GM18517 (cell line): ENCODE measurements at regions not wholly inside any gene's neighbourhood (a gene's known extent, or its start where the extent isn't known, plus 50 kb on each side); places are given as distances from the start of the nearest gene placed in this dataset.
A peak's percentile ranks its signal among the peaks of the same experiment; 100 is the strongest.

ENCODE experiments used
- ATAC-seq: cut with Tn5 transposase; IDR thresholded peaks from one replicate; pipeline ENCODE4 v1.9.1; 2021; ENCODE audit warnings: mild to moderate bottlenecking, moderate library complexity; ENCODE audit not compliant: unreplicated experiment

DNA sequence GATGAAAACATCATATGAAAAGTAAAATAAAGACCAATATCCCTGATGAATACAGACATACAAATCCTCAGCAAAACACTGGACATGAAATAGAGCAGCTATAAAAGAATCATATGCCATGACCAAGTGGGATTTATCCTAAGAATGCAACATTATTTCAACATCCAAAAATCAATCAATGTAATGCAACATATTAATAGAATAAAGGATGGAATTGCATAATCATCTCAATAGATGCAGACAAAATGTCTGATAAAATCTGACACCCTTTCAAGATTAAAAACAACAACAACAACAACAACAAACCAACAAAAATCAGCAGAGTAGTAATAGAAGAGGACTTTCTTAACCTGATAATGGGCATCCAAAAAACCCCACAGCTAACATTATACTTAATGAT is 63.8 kb upstream of the IL1R1 start:
- no peak for ATAC-seq

- peak; percentile 54 for ATAC-seq
Observed at GRCh38 chr2:102080451-102081242, 61.9 kb upstream of the IL1R1 start.

DNA sequence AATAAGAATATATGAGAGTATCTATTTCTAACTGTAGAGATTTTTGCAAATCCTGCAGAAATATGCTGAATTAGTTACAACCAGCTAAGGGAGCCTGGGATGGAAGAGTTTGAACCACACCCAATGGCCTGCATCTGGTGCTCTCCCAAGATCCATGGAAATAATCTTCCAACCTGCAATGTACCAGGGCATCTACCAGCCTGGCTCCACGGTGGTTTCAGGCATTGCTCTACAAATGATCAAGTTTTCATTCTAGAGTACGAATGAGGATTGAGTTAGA is 61.4 kb upstream of the IL1R1 start:
- ATAC-seq: no peak

GRCh38 chr2:102081606-102082005 is 60.9 kb upstream of the IL1R1 start:
- ATAC-seq: no peak

DNA sequence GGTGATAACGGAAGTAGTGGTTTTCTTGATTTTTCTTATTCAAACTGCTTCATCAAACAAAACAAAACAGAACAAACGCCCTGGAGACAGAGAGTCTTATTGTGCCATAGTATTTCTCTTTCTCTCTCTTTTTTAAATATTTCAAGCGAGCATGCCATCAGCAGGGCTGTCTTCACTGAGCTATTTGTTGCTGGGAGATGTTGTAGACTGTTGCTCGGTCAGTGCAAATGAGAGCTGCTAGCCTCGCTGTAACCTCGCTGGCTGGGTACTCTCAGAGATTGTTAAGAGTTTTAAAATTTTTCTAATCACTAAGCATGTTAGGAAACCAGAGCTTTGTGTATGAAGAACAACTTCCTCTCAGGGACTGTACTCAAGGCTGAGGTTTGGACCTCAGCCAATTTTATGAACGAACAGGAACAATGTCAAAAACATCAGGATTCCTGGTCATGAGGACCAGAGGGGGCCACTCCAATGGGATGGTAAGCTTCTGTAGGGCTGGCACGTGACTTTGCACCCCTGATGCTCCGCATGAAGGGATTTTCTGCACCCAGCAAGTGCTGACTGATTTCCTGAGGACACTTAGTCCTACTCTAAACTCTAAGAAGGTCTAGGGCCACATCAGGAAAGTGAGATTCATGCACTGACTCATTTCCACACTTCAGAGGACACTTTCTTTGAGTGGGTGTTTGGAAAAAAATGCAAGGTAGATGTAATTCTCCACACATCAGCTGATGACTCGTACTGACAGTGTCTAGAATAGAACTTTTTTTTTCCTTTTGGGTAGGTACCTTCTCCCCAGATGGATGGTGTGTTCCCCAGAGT is 59.8 kb upstream of the IL1R1 start:
- peak; percentile 83 for ATAC-seq

GRCh38 chr2:102083393-102083703 is 59.2 kb upstream of the IL1R1 start:
- ATAC-seq: no peak

DNA sequence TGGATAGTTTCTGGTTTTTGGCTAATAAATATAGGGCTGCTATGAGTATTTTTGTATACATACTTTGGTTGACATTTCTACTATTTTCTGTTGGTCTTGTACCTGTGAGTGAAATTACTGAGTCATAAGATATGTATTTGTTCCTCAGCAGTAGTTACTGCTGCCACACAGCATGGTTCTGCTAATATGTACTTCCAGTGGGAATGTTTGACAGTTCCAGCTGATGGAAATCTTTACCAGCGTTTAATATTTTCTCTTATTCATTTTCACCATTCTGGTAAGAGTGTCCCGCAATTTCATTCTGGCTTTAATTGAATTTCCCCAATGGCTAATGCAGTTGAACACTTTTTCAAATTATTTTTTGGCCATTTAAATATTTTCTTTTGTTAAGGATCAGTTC is 57.9 kb upstream of the IL1R1 start:
- no peak for ATAC-seq

DNA sequence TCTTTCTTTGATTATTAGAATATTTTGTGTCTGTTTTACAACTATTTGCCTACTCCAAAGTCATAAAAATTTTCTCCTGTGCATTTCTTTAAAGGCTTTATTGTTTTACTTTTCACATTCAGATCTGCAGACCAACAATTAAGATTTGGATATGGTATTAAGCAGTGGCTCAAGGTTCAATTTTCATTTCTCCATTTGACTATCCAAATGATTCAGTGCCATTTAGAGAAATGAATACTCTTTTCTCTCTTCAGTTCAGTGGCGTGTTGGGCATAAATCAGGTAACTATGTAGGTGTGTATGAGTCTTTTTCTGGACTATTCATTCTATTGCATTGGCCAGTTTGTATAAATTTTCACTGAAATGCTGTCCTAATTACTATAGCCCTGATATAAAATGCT is 57.3 kb upstream of the IL1R1 start:
- no peak for ATAC-seq

- ATAC-seq: no peak
Observed at GRCh38 chr2:102086150-102086872, 56.2 kb upstream of the IL1R1 start.

DNA sequence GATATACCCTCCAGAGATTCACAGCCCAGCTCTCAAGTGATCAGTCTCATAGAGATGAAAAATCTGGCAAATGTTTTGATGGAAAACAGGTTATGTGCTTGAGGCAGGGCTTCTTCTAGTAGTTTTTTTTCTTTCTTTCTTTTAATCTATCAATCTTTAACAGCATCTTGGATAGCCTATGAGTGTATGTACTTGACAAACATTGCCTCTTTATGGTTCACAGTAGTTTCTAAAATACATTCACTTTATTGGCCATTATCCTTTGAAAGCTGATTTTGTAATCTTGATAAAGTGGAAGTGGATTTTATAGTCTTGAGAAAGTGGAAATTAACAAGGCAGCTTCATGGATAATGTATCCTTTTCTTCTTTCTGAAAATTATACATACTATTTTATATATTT is 51.4 kb upstream of the IL1R1 start:
- ATAC-seq: no peak

- ATAC-seq: no peak
Observed at GRCh38 chr2:102091908-102092307, 50.6 kb upstream of the IL1R1 start.

DNA sequence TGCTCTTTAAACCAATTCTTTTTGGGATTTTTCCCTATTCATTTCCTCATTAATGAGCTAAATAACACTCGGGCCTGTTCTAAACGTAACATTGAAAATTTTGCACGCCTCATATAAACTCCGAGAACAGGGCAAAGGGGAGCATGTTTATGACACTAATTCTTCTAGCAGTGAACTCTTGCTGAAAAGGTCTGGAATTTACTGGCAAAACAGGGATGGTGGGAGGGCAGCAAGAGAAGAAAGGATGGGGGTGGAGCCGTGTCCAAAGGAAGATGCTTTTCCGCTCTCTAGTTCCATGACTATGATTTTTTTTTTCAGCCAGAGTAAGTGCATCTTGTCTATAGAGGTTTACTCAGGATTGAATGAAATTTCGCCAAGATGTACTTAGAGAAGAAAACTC is 50.0 kb upstream of the IL1R1 start:
- ATAC-seq: no peak
